Spinal cord (tissue), 9 donors: ENCODE measurements at regions not wholly inside any gene's neighbourhood (a gene's known extent, or its start where the extent isn't known, plus 50 kb on each side); places are given as distances from the start of the nearest gene placed in this dataset.
"Not testable (repeated sequence)": the region's sequence is repeated elsewhere in the genome, so short reads cannot be mapped to it uniquely, and the experiment has no call there.

Source experiments
- DNase-seq, 6 donors: peaks; one replicate each; pipeline versions ENCODE4 v3.0.0 to v3.0.0-alpha.2; 2013 to 2015; ENCODE audit warnings: low spot score in 6 of 6, low read depth in 4 of 6
- H3K27ac ChIP-seq: one replicate; pipeline ENCODE4 v1.5.1; 2013; ENCODE audit warnings: low read depth, low read length, control low read depth
- H3K27me3 ChIP-seq: one replicate; pipeline ENCODE4 v1.6.1; 2013; ENCODE audit warnings: low read length; ENCODE audit not compliant: control insufficient read depth, insufficient read depth
- H3K36me3 ChIP-seq: one replicate; pipeline ENCODE4 v1.6.1; 2013; ENCODE audit warnings: low read length; ENCODE audit not compliant: control insufficient read depth, insufficient read depth
- H3K4me1 ChIP-seq: one replicate; pipeline ENCODE4 v1.6.1; 2013; ENCODE audit warnings: low read length; ENCODE audit not compliant: control insufficient read depth, insufficient read depth
- H3K4me3 ChIP-seq: one replicate; pipeline ENCODE4 v1.5.1; 2013; ENCODE audit warnings: low read depth, low read length, control low read depth
- H3K9me3 ChIP-seq: one replicate; pipeline ENCODE4 v1.6.1; 2013; ENCODE audit warnings: low read length; ENCODE audit not compliant: control insufficient read depth, insufficient read depth
- WGBS: methylation state at CpG from one replicate; pipeline ENCODE4 v1.1.5; 2013; ENCODE audit warnings: missing lambda C conversion rate; ENCODE audit not compliant: insufficient coverage; 5-methylcytosine and 5-hydroxymethylcytosine counted together
- donor health status: healthy.

DNA sequence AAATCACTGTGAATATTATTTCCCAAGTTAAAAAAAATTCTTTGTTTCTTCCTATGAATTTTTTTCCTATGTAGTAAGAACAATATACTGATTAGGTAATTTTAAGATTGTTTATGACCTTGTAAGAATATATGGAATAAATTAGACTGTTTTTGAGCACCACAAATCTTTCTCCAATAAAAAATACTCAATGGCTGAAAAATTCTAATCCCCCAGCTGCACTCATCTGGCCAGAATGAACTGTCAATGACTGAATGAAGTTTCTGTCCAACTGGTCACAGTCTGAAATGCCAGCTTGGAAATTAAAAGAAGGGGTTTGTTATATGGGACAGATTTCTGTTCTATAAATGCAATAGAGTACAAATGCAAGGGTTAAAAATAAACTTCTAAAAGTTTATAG is 569.5 kb upstream of the SEMA6A start:
- Histone ChIP-seq H3K4me1 (no peaks in the 10 kb centered on the region), H3K4me3 (no peak overlapping the region), H3K9me3 (no peaks in the 10 kb centered on the region), H3K27me3 (no peaks in the 10 kb centered on the region), H3K27ac (no peak overlapping the region), H3K36me3 (no peaks in the 10 kb centered on the region)
- peak in 1 of 6 donors; percentile 9 for DNase-seq

GRCh38 chr5:117143406-117143805 is 568.8 kb upstream of the SEMA6A start:
- Histone ChIP-seq H3K36me3 (no peaks in the 10 kb centered on the region), H3K27ac (no peak overlapping the region), H3K4me3 (no peak overlapping the region), H3K27me3 (no peaks in the 10 kb centered on the region), H3K4me1 (no peaks in the 10 kb centered on the region), H3K9me3 (no peaks in the 10 kb centered on the region)
- no peak for DNase-seq

GRCh38 chr5:117138523-117138922 is 563.9 kb upstream of the SEMA6A start:
- H3K4me3 ChIP-seq, result no peak overlapping the region
- no peak overlapping the region for H3K27ac ChIP-seq
- H3K36me3 ChIP-seq, result no peaks in the 10 kb centered on the region
- H3K9me3 ChIP-seq, result no peaks in the 10 kb centered on the region
- no peaks in the 10 kb centered on the region for H3K4me1 ChIP-seq
- WGBS, result no CpG with 5 or more reads among the region's 3 CpGs
- DNase-seq, result no peak
- H3K27me3 ChIP-seq, result no peaks in the 10 kb centered on the region

- no peak overlapping the region for H3K27ac ChIP-seq
- H3K4me3 ChIP-seq, result no peak overlapping the region
- no peaks in the 10 kb centered on the region for H3K27me3 ChIP-seq
- no peaks in the 10 kb centered on the region for H3K36me3 ChIP-seq
- no CpG with 5 or more reads among the region's 2 CpGs for WGBS
- no peaks in the 10 kb centered on the region for H3K4me1 ChIP-seq
- no peak for DNase-seq
- no peaks in the 10 kb centered on the region for H3K9me3 ChIP-seq
Observed at GRCh38 chr5:117135851-117136250, 561.2 kb upstream of the SEMA6A start.

GRCh38 chr5:117133198-117133597 is 558.6 kb upstream of the SEMA6A start:
- Histone ChIP-seq H3K9me3 (no peaks in the 10 kb centered on the region), H3K27me3 (no peaks in the 10 kb centered on the region), H3K4me1 (no peaks in the 10 kb centered on the region), H3K27ac (no peak overlapping the region), H3K36me3 (no peaks in the 10 kb centered on the region), H3K4me3 (no peak overlapping the region)
- peak in 1 of 6 donors; percentile 7 for DNase-seq

DNA sequence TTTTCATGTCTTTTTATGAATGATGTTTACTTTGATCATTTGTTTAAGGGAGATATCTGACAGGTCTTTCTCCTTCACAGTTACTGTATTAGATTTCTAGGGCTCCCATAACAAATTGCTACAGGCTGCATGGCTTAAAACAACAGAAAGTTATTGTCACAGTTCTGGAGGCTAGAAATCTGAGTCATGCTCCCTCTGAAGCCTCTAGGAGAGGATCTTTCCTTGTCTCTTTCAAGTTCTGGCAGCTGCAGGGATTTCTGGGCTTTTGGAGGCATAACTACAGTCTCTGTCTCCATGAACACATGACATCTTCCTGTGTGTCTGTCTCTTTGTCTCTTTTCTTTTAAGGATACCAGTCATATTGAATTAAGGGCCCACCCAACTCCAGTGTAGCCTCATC is 557.3 kb upstream of the SEMA6A start:
- Histone ChIP-seq H3K9me3 (no peaks in the 10 kb centered on the region), H3K4me3 (no peak overlapping the region), H3K4me1 (no peaks in the 10 kb centered on the region), H3K27me3 (no peaks in the 10 kb centered on the region), H3K27ac (no peak overlapping the region), H3K36me3 (no peaks in the 10 kb centered on the region)
- no peak for DNase-seq

GRCh38 chr5:117131048-117131679 is 556.5 kb upstream of the SEMA6A start:
- 61% methylated on average over 2 of the region's 3 CpGs for WGBS
- Histone ChIP-seq H3K4me1 (no peaks in the 10 kb centered on the region), H3K9me3 (no peaks in the 10 kb centered on the region), H3K27me3 (no peaks in the 10 kb centered on the region), H3K36me3 (no peaks in the 10 kb centered on the region), H3K4me3 (no peak overlapping the region), H3K27ac (no peak overlapping the region)
- no peak for DNase-seq

GRCh38 chr5:117118499-117118898 is 543.9 kb upstream of the SEMA6A start:
- DNase-seq, result no peak
- no peaks in the 10 kb centered on the region for H3K36me3 ChIP-seq
- no peaks in the 10 kb centered on the region for H3K27me3 ChIP-seq
- H3K4me3 ChIP-seq, result no peak overlapping the region
- no peak overlapping the region for H3K27ac ChIP-seq
- H3K4me1 ChIP-seq, result no peaks in the 10 kb centered on the region
- no peaks in the 10 kb centered on the region for H3K9me3 ChIP-seq
- WGBS, result 100% methylated on average over 1 of the region's 1 CpG

GRCh38 chr5:117117314-117117713 is 542.7 kb upstream of the SEMA6A start:
- not testable (repeated sequence) for H3K4me3 ChIP-seq, DNase-seq, H3K27ac ChIP-seq, H3K27me3 ChIP-seq, H3K36me3 ChIP-seq, H3K9me3 ChIP-seq, H3K4me1 ChIP-seq
- 99% methylated on average over 5 of the region's 6 CpGs for WGBS

GRCh38 chr5:117110548-117110947 is 535.9 kb upstream of the SEMA6A start:
- DNase-seq, result no peak
- 80% methylated on average over 1 of the region's 2 CpGs for WGBS
- Histone ChIP-seq H3K27ac (no peak overlapping the region), H3K36me3 (no peaks in the 10 kb centered on the region), H3K4me1 (no peaks in the 10 kb centered on the region), H3K27me3 (no peaks in the 10 kb centered on the region), H3K4me3 (no peak overlapping the region), H3K9me3 (no peaks in the 10 kb centered on the region)
